GM23338 (cell line): ENCODE measurements at regions not wholly inside any gene's neighbourhood (a gene's known extent, or its start where the extent isn't known, plus 50 kb on each side); places are given as distances from the start of the nearest gene placed in this dataset.

Experiments used
- ATAC-seq: fragments of 200-7000 bp; cut with Tn5 transposase; 3 replicates; pipeline ENCODE4 v1.9.1; 2020
- DNase-seq: peaks from one replicate; pipeline ENCODE4 v3.0.0-alpha.2; 2015; ENCODE audit warnings: low spot score
- H2AFZ ChIP-seq: fragments of 200-600 bp; sonication (generic); 2 replicates; pipeline ENCODE4 v1.8.0; 2016; ENCODE audit warnings: antibody characterized with exemption, mild to moderate bottlenecking, moderate library complexity
- H3F3A ChIP-seq: fragments of 200-600 bp; sonication (generic); replicated peaks from 2 replicates; pipeline ENCODE4 v1.8.0; 2017; ENCODE audit warnings: antibody characterized with exemption, mixed run types, low read depth
- H3K27ac ChIP-seq: fragments of 200-600 bp; sonication (generic); 2 replicates; pipeline ENCODE4 v1.6.1; 2016; ENCODE audit warnings: low read depth
- H3K27me3 ChIP-seq: fragments of 200-600 bp; sonication (generic); 2 replicates; pipeline ENCODE4 v1.8.0; 2016; ENCODE audit warnings: mild to moderate bottlenecking, mixed run types, moderate library complexity; ENCODE audit not compliant: insufficient read depth
- H3K36me3 ChIP-seq: fragments of 200-600 bp; sonication (generic); 2 replicates; pipeline ENCODE4 v1.8.0; 2016; ENCODE audit warnings: mild to moderate bottlenecking; ENCODE audit not compliant: insufficient read depth
- H3K4me1 ChIP-seq: fragments of 200-600 bp; sonication (generic); 2 replicates; pipeline ENCODE4 v1.8.0; 2016; ENCODE audit warnings: mild to moderate bottlenecking, moderate library complexity; ENCODE audit not compliant: insufficient read depth
- H3K4me2 ChIP-seq: fragments of 200-600 bp; sonication (generic); 2 replicates; pipeline ENCODE4 v1.7.1; 2017; ENCODE audit warnings: mixed run types
- H3K4me3 ChIP-seq: fragments of 200-600 bp; sonication (generic); 2 replicates; pipeline ENCODE4 v1.6.1; 2016; ENCODE audit warnings: mixed run types
- H3K79me2 ChIP-seq: fragments of 200-600 bp; sonication (generic); replicated peaks from 2 replicates; pipeline ENCODE4 v1.8.0; 2017; ENCODE audit warnings: mild to moderate bottlenecking; ENCODE audit not compliant: insufficient read depth
- H3K9me2 ChIP-seq: fragments of 200-600 bp; sonication (generic); 2 replicates; pipeline ENCODE4 v1.8.0; 2017; ENCODE audit not compliant: insufficient read depth
- H4K20me1 ChIP-seq: fragments of 200-600 bp; sonication (generic); replicated peaks from 2 replicates; pipeline ENCODE4 v1.8.0; 2017; ENCODE audit warnings: mild to moderate bottlenecking; ENCODE audit not compliant: insufficient read depth
- H3K27ac Mint-ChIP-seq: 2 replicates; pipeline ENCODE4 v1.8.0; 2020; ENCODE audit warnings: inconsistent platforms, mild to moderate bottlenecking, moderate library complexity, mixed read lengths
- H3K27me3 Mint-ChIP-seq: 3 replicates; pipeline ENCODE4 v1.8.0; 2022; ENCODE audit warnings: low read depth, mild to moderate bottlenecking, moderate library complexity, mixed read lengths, inconsistent platforms; ENCODE audit not compliant: insufficient read depth, poor library complexity
- H3K36me3 Mint-ChIP-seq: 3 replicates; pipeline ENCODE4 v1.8.0; 2021; ENCODE audit warnings: low read depth, mild to moderate bottlenecking, inconsistent platforms, moderate library complexity, mixed read lengths
- H3K4me1 Mint-ChIP-seq: 3 replicates; pipeline ENCODE4 v1.8.0; 2020; ENCODE audit warnings: mild to moderate bottlenecking, inconsistent platforms, mixed read lengths
- H3K4me3 Mint-ChIP-seq: 3 replicates; pipeline ENCODE4 v1.8.0; 2021; ENCODE audit warnings: moderate library complexity, mild to moderate bottlenecking, inconsistent platforms, mixed read lengths
- H3K9me3 Mint-ChIP-seq: 3 replicates; pipeline ENCODE4 v1.8.0; 2020; ENCODE audit warnings: moderate library complexity, mild to moderate bottlenecking, inconsistent platforms, mixed read lengths
- CREB1 ChIP-seq: fragments of 250-450 bp; sonication (Bioruptor Pico); IDR thresholded peaks from 2 replicates; pipeline ENCODE4 v1.5.0; 2020; ENCODE audit warnings: low read depth, mild to moderate bottlenecking, moderate library complexity
- CTCF ChIP-seq, 2 experiments: fragments of 200-600 bp in 1 of 2; sonication (generic) in 1 of 2; conservative IDR thresholded peaks; 2 replicates each; pipeline versions ENCODE4 v1.5.1 to v1.6.1; 2016 to 2017; ENCODE audit warnings: antibody characterized with exemption in 2 of 2, low read depth in 2 of 2, mild to moderate bottlenecking in 2 of 2, moderate library complexity in 1 of 2
- ETS1 ChIP-seq: IDR thresholded peaks from 2 replicates; pipeline ENCODE4 v1.6.1; 2016; ENCODE audit warnings: antibody characterized with exemption
- EZH2 ChIP-seq: fragments of 200-600 bp; sonication (generic); IDR thresholded peaks from one replicate; pipeline ENCODE4 v1.8.0; 2017; ENCODE audit warnings: antibody characterized with exemption, mild to moderate bottlenecking, low read depth; ENCODE audit not compliant: unreplicated experiment
- EZH2phosphoT487 ChIP-seq: fragments of 200-600 bp; sonication (generic); IDR thresholded peaks from one replicate; pipeline ENCODE4 v1.8.1; 2018; ENCODE audit warnings: antibody characterized with exemption; ENCODE audit not compliant: unreplicated experiment
- NANOG ChIP-seq: IDR thresholded peaks from 2 replicates; pipeline ENCODE4 v1.6.1; 2016; ENCODE audit warnings: antibody characterized with exemption, borderline replicate concordance
- POLR2AphosphoS5 ChIP-seq: IDR thresholded peaks from 2 replicates; pipeline ENCODE4 v1.6.1; 2016; ENCODE audit warnings: antibody characterized with exemption, low read depth
- REST ChIP-seq: IDR thresholded peaks from one replicate; pipeline ENCODE4 v1.6.1; 2018; ENCODE audit warnings: antibody characterized with exemption; ENCODE audit not compliant: unreplicated experiment
- STAT1 ChIP-seq: IDR thresholded peaks from one replicate; pipeline ENCODE4 v1.6.1; 2016; ENCODE audit warnings: antibody characterized with exemption; ENCODE audit not compliant: unreplicated experiment
- ZNF114 ChIP-seq: fragments of 250-450 bp; sonication (Bioruptor Pico); IDR thresholded peaks from 2 replicates; pipeline ENCODE4 v1.5.0; 2020; ENCODE audit warnings: mild to moderate bottlenecking, moderate library complexity

GRCh38 chrX:46168254-46168653 is 377.0 kb downstream of the ZNF674 start (continued):
- TF ChIP-seq ETS1 (no peak), REST (no peak), NANOG (no peak), POLR2AphosphoS5 (no peak), CTCF (conservative IDR thresholded peaks at IDR 0.05; ENCODE audit: low read depth in 2 of 2) (no peak), EZH2phosphoT487 (no peak), STAT1 (no peak), CREB1 (CRISPR knock-in tag) (no peak)

GRCh38 chrX:46165866-46166265 is 379.4 kb downstream of the ZNF674 start:
- Histone ChIP-seq H3K36me3 (no peaks in the 10 kb centered on the region), H3K27me3 (no peaks in the 10 kb centered on the region), H3K4me3 (no peak overlapping the region), H3K27ac (no peak overlapping the region), H3K4me1 (no peaks in the 10 kb centered on the region), H3K79me2 (no peaks in the 10 kb centered on the region), H3F3A (no peaks in the 10 kb centered on the region), H4K20me1 (no peaks in the 10 kb centered on the region), H3K4me2 (no peak overlapping the region), H2AFZ (no peak overlapping the region), H3K9me2 (no peaks in the 10 kb centered on the region)
- Mint-ChIP-seq H3K27me3 (no peaks in the 10 kb centered on the region), H3K4me3 (no peak overlapping the region), H3K36me3 (no peaks in the 10 kb centered on the region), H3K4me1 (no peaks in the 10 kb centered on the region), H3K9me3 (no peaks in the 10 kb centered on the region), H3K27ac (no peak overlapping the region)
- TF ChIP-seq NANOG (no peak), ETS1 (no peak), EZH2phosphoT487 (no peak), ZNF114 (no peak), EZH2 (no peak)
- no peak for ATAC-seq
- no peak for DNase-seq
